ENCODE measurements at regions not wholly inside any gene's neighbourhood (a gene's known extent, or its start where the extent isn't known, plus 50 kb on each side); places are given as distances from the start of the nearest gene placed in this dataset.
"Not testable (repeated sequence)": the region's sequence is repeated elsewhere in the genome, so short reads cannot be mapped to it uniquely, and the experiment has no call there.

DNA sequence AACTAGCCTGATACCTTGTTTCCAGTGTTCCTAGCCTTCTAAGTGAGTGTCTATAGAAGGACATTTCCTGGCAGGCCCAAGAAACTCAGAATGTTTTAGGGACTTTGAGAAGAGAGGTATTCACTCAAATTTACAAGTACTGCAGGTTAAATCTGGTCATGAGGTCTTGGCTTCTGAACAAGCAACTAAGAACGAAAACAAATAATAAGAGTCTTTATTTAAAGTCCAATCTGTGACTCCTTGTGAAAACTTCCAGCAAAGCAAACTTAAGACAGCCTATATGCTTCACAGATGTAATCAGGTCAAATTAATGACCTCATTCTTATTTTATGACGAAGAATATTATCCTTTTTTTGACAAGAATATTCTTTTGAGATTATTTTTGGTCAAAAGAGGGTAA is 79.4 kb upstream of the PRSS16 start:
- Mint-ChIP-seq H3K4me1 (peaks cover 9% of the 10 kb centered on the region), H3K36me3 (no peaks in the 10 kb centered on the region), H3K27me3 (ENCODE audit: low read depth in 3 of 3) (peaks cover 2 to 6% (median 2%) of the 10 kb centered on the region in 3 donors), H3K27ac (no peak overlapping the region), H3K9me3 (peaks cover 0 to 10% (median 6%) of the 10 kb centered on the region in 7 donors), H3K4me3 (no peak overlapping the region)
- H3K4me1 ChIP-seq (ENCODE audit: control insufficient read depth in 1 of 2, insufficient read depth in 2 of 2, low read length in 2 of 2), result peaks cover 0 to 10% of the 10 kb centered on the region in 2 donors
- no peaks in the 10 kb centered on the region for H3K36me3 ChIP-seq (replicated peaks in 1 of 2; ENCODE audit: control insufficient read depth in 1 of 2, insufficient read depth in 2 of 2, low read length in 2 of 2)
- no peaks in the 10 kb centered on the region for H3K79me2 ChIP-seq (ENCODE audit: insufficient read depth, low read length)
- no CpG with 5 or more reads among the region's 2 CpGs for WGBS (ENCODE audit: insufficient coverage)
- H4K20me1 ChIP-seq (ENCODE audit: insufficient read depth, low read length), result no peaks in the 10 kb centered on the region
- intact Hi-C loops (cut with micrococcal nuclease), result loop anchor here in 1 of 2 donors (10.0 kb wide), 1 partner anchor 517 kb away; no protein-coding TSS in a partner anchor
- no peak overlapping the region for H3K4me3 ChIP-seq (replicated peaks in 1 of 3; ENCODE audit: low read depth in 2 of 3, low read length in 3 of 3)
- H3K27ac ChIP-seq (ENCODE audit: low read depth in 1 of 2, low read length in 2 of 2), result no peak overlapping the region
- no peak for DNase-seq
- H2AFZ ChIP-seq (ENCODE audit: insufficient read depth, low read depth, low read length, poor library complexity, severe bottlenecking), result no peak overlapping the region
- H3K4me2 ChIP-seq (replicated peaks; ENCODE audit: extremely low read depth, low read length, poor library complexity, severe bottlenecking), result no peak overlapping the region
- TF ChIP-seq, protein P1, sequence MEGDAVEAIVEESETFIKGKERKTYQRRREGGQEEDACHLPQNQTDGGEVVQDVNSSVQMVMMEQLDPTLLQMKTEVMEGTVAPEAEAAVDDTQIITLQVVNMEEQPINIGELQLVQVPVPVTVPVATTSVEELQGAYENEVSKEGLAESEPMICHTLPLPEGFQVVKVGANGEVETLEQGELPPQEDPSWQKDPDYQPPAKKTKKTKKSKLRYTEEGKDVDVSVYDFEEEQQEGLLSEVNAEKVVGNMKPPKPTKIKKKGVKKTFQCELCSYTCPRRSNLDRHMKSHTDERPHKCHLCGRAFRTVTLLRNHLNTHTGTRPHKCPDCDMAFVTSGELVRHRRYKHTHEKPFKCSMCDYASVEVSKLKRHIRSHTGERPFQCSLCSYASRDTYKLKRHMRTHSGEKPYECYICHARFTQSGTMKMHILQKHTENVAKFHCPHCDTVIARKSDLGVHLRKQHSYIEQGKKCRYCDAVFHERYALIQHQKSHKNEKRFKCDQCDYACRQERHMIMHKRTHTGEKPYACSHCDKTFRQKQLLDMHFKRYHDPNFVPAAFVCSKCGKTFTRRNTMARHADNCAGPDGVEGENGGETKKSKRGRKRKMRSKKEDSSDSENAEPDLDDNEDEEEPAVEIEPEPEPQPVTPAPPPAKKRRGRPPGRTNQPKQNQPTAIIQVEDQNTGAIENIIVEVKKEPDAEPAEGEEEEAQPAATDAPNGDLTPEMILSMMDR (IDR thresholded peaks at IDR 0.05), result no peak
- no peaks in the 10 kb centered on the region for H3K27me3 ChIP-seq (ENCODE audit: control insufficient read depth in 2 of 2, insufficient read depth in 2 of 2, low read length in 2 of 2)
- H3K9ac ChIP-seq (ENCODE audit: insufficient read depth, low read length, poor library complexity, severe bottlenecking), result no peak overlapping the region
- H3K9me3 ChIP-seq (replicated peaks in 1 of 2; ENCODE audit: control insufficient read depth in 1 of 2, insufficient read depth in 1 of 2, low read length in 2 of 2), result peaks cover 0 to 2% of the 10 kb centered on the region in 2 donors

DNA sequence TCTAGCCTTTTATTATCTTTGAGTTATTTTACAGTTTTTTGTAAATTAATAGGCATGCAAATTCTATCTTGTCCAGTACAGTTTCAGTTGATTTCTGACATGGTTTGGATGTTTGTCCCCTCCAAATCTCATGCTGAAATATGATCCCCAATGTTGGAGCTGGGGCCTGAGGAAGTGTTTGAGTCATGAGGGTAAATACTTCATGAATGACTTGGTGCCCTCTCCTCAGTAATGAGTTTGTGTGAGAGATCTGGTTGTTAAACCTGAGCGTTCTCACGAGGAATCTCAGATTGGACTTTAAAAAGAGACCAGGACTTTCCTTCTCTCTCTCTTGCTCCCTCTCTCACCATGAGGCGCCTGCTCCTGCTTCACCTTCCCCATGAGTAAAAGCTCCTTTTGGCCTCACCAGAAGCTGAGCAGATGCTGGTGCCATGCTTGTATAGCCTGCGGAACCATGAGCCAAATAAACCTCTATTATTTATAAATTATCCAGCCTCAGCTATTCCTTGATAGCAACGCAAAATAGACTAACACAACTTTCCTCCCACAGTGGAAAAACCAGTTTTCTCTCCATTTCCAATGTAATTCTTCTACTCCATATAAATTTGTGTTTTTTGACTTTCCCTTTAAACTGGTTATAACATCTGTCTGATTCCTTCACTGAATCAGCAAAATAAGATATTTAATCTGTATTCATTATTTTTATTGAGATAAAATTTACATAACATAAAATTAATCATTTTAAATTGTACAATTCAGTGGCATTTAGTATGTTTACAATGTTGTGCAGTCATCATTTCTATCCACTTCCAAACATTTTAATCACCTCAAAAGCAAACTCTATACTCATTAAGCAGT is 78.7 kb upstream of the PRSS16 start:
- peaks cover 0 to 2% of the 10 kb centered on the region in 2 donors for H3K9me3 ChIP-seq (replicated peaks in 1 of 2; ENCODE audit: control insufficient read depth in 1 of 2, insufficient read depth in 1 of 2, low read length in 2 of 2)
- no peak overlapping the region for H3K4me3 Mint-ChIP-seq
- H3K27ac Mint-ChIP-seq, result no peak overlapping the region
- no peak overlapping the region for H3K27ac ChIP-seq (ENCODE audit: low read depth in 1 of 2, low read length in 2 of 2)
- 95% methylated on average over 3 of the region's 5 CpGs for WGBS (ENCODE audit: insufficient coverage)
- intact Hi-C loops (cut with micrococcal nuclease), result loop anchor here in 1 of 2 donors (10.0 kb wide), 1 partner anchor 516 kb away; no protein-coding TSS in a partner anchor
- no peak overlapping the region for H3K4me3 ChIP-seq (replicated peaks in 1 of 3; ENCODE audit: low read depth in 2 of 3, low read length in 3 of 3)
- no peak for DNase-seq
- no peaks in the 10 kb centered on the region for H4K20me1 ChIP-seq (ENCODE audit: insufficient read depth, low read length)
- no peak overlapping the region for H3K9ac ChIP-seq (ENCODE audit: insufficient read depth, low read length, poor library complexity, severe bottlenecking)
- peaks cover 2 to 6% (median 4%) of the 10 kb centered on the region in 3 donors for H3K27me3 Mint-ChIP-seq (ENCODE audit: low read depth in 3 of 3)
- TF ChIP-seq, protein P1 (IDR thresholded peaks at IDR 0.05), result no peak
- no peak overlapping the region for H2AFZ ChIP-seq (ENCODE audit: insufficient read depth, low read depth, low read length, poor library complexity, severe bottlenecking)
- no peak overlapping the region for H3K4me2 ChIP-seq (replicated peaks; ENCODE audit: extremely low read depth, low read length, poor library complexity, severe bottlenecking)
- H3K4me1 Mint-ChIP-seq, result peaks cover 4% of the 10 kb centered on the region
- no peaks in the 10 kb centered on the region for H3K79me2 ChIP-seq (ENCODE audit: insufficient read depth, low read length)
- peaks cover 0 to 10% (median 6%) of the 10 kb centered on the region in 7 donors for H3K9me3 Mint-ChIP-seq
- H3K4me1 ChIP-seq (ENCODE audit: control insufficient read depth in 1 of 2, insufficient read depth in 2 of 2, low read length in 2 of 2), result peaks cover 0 to 4% of the 10 kb centered on the region in 2 donors
- no peaks in the 10 kb centered on the region for H3K36me3 Mint-ChIP-seq
- H3K36me3 ChIP-seq (replicated peaks in 1 of 2; ENCODE audit: control insufficient read depth in 1 of 2, insufficient read depth in 2 of 2, low read length in 2 of 2), result no peaks in the 10 kb centered on the region
- no peaks in the 10 kb centered on the region for H3K27me3 ChIP-seq (ENCODE audit: control insufficient read depth in 2 of 2, insufficient read depth in 2 of 2, low read length in 2 of 2)

DNA sequence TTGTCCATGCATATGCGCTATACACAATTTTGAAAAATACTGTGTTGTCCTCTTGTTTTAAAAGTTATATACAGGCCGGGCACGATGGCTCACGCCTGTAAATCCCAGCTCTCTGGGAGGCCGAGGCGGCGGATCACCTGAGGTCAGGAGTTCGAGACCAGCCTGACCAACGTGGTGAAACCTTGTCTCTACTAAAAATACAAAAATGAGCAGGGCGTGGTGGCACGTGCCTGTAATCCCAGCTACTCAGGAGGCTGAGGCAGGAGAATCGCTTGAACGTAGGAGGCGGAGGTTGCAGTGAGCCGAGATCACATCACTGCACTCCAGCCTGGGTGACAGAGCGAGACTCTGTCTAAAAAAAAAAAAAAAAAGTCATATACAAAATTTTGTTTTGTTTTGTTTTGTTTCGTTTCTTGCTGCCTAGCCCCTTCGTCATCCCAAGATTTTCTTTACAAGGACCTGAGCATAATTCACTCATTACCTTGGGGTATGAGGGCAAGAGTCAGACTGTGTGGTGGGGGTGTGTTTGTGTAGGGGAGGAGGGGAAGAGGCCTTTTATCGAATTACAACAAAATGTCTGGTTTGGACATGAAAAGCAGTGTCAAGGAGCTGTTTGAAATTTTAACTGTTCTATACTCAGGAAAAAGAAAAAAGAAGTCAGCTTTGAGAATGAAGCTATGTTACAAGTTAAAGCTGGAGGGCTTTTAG is 74.8 kb upstream of the PRSS16 start:
- not testable (repeated sequence) for H3K79me2 ChIP-seq (ENCODE audit: insufficient read depth, low read length); H3K36me3 Mint-ChIP-seq; H3K27me3 ChIP-seq (ENCODE audit: control insufficient read depth in 2 of 2, insufficient read depth in 2 of 2, low read length in 2 of 2); H3K36me3 ChIP-seq (replicated peaks in 1 of 2; ENCODE audit: control insufficient read depth in 1 of 2, insufficient read depth in 2 of 2, low read length in 2 of 2); H2AFZ ChIP-seq (ENCODE audit: insufficient read depth, low read depth, low read length, poor library complexity, severe bottlenecking); H3K9me3 ChIP-seq (replicated peaks in 1 of 2; ENCODE audit: control insufficient read depth in 1 of 2, insufficient read depth in 1 of 2, low read length in 2 of 2); DNase-seq; H4K20me1 ChIP-seq (ENCODE audit: insufficient read depth, low read length); H3K4me3 ChIP-seq (replicated peaks in 1 of 3; ENCODE audit: low read depth in 2 of 3, low read length in 3 of 3); H3K27ac Mint-ChIP-seq; H3K4me2 ChIP-seq (replicated peaks; ENCODE audit: extremely low read depth, low read length, poor library complexity, severe bottlenecking); H3K27ac ChIP-seq (ENCODE audit: low read depth in 1 of 2, low read length in 2 of 2); H3K9ac ChIP-seq (ENCODE audit: insufficient read depth, low read length, poor library complexity, severe bottlenecking); H3K4me3 Mint-ChIP-seq
- Mint-ChIP-seq H3K27me3 (ENCODE audit: low read depth in 3 of 3) (peaks cover 8 to 14% (median 10%) of the 10 kb centered on the region in 3 donors), H3K9me3 (peaks cover 0 to 12% (median 7%) of the 10 kb centered on the region in 7 donors), H3K4me1 (peaks cover 12% of the 10 kb centered on the region)
- peaks cover 8 to 11% of the 10 kb centered on the region in 2 donors for H3K4me1 ChIP-seq (ENCODE audit: control insufficient read depth in 1 of 2, insufficient read depth in 2 of 2, low read length in 2 of 2)
- WGBS (ENCODE audit: insufficient coverage), result 93% methylated on average over 12 of the region's 19 CpGs
- intact Hi-C loops (cut with micrococcal nuclease), result loop anchor here in 1 of 2 donors (10.0 kb wide), 1 partner anchor 582 kb away; no protein-coding TSS in a partner anchor
